ENCODE measurements at regions not wholly inside any gene's neighbourhood (a gene's known extent, or its start where the extent isn't known, plus 50 kb on each side); places are given as distances from the start of the nearest gene placed in this dataset.

DNA sequence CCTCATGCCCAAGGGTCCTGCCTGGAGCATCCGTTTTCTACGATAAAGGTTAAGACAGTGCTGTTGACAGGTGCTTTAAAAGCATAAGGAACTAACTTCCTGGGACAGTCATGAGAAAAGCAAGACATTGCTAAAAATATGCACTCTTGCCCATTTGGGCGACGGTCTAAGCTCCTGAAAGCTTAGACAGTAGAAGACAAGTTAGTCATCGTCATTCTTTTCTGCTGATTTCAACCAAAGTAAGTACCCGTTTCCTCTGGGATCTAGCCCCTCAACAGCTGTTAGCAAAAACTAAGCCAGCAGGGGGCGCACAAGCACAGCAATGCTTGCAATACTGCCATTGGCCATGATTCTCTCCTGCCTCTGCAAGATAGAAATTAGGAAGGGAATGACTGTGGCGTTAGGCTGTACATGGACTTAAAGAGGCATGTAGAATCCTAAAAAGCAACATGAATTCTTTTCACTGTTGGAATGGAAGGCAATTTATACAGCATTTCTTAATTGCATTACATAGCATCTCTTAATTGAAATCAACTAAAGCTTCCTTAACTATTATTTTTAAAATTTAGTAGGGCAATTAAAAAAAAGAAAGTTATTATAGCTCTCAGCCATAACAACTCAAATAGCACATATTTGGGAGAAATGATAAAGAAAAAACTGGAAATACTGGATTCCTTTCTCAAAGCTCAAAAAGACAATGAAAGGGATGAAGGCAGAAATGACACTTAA lies 147.8 kb upstream of the RALGAPA2 start:
- no peak overlapping the region for H3K27ac Mint-ChIP-seq (ENCODE audit: unreplicated experiment)
- peak; percentile 94 for TF ChIP-seq CTCF (IDR thresholded peaks at IDR 0.05; ENCODE audit: partially characterized antibody, unreplicated experiment)
- H3K4me1 Mint-ChIP-seq (ENCODE audit: low read depth, unreplicated experiment), result no peaks in the 10 kb centered on the region
- H3K36me3 Mint-ChIP-seq (ENCODE audit: unreplicated experiment), result no peaks in the 10 kb centered on the region
- H3K4me3 Mint-ChIP-seq (ENCODE audit: unreplicated experiment), result no peak overlapping the region
- DNase-seq, result peak; percentile 99
- no peaks in the 10 kb centered on the region for H3K9me3 Mint-ChIP-seq (ENCODE audit: unreplicated experiment)
- peaks cover 3% of the 10 kb centered on the region for H3K27me3 Mint-ChIP-seq (ENCODE audit: unreplicated experiment)

DNA sequence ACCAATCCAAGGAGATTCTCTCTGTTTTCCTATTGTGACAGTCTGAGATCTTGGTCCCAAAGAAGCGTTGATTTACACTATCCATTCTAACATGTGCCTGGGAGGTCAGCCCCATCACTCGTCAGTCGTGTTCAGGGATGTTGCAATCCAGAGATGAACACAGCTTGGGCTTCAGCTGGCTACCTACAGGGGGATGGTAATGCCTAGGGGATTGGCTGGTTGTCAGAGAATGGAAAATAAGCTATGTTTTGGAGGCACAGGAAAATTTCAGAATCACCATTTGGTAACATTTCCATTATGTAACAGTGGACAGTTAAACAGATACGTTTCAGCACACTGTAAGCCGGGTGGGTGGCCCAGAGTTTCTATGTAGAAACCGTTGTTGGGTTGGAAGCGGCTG lies 147.1 kb upstream of the RALGAPA2 start:
- Mint-ChIP-seq H3K36me3 (ENCODE audit: unreplicated experiment) (no peaks in the 10 kb centered on the region), H3K27me3 (ENCODE audit: unreplicated experiment) (peaks cover 4% of the 10 kb centered on the region), H3K9me3 (ENCODE audit: unreplicated experiment) (no peaks in the 10 kb centered on the region), H3K4me1 (ENCODE audit: low read depth, unreplicated experiment) (no peaks in the 10 kb centered on the region), H3K4me3 (ENCODE audit: unreplicated experiment) (no peak overlapping the region), H3K27ac (ENCODE audit: unreplicated experiment) (no peak overlapping the region)
- no peak for TF ChIP-seq CTCF (IDR thresholded peaks at IDR 0.05; ENCODE audit: partially characterized antibody, unreplicated experiment)
- no peak for DNase-seq

DNA sequence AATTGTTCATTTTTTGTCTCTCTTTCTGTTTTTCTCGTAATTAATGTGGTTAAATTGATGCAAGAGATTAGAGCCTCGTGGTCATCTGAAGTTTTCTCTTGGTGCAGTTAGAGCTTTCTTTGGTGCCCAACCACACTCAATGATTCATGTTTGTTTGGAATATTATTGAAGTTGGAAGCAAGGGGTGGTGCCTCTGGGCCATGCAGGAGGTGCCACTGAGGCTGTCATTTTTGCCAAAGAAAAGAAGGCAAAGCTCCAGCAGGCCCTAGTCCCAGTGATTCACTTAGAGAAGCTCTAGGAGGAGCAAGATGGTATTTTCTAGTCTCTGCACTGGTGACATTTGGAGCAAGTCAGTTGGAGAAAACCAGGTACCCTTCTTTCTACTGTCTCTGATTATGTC lies 144.5 kb upstream of the RALGAPA2 start:
- Mint-ChIP-seq H3K9me3 (ENCODE audit: unreplicated experiment) (no peaks in the 10 kb centered on the region), H3K4me1 (ENCODE audit: low read depth, unreplicated experiment) (no peaks in the 10 kb centered on the region), H3K36me3 (ENCODE audit: unreplicated experiment) (peaks cover 8% of the 10 kb centered on the region), H3K27me3 (ENCODE audit: unreplicated experiment) (peaks cover 2% of the 10 kb centered on the region), H3K27ac (ENCODE audit: unreplicated experiment) (no peak overlapping the region), H3K4me3 (ENCODE audit: unreplicated experiment) (no peak overlapping the region)
- TF ChIP-seq CTCF (IDR thresholded peaks at IDR 0.05; ENCODE audit: partially characterized antibody, unreplicated experiment), result no peak
- no peak for DNase-seq

DNA sequence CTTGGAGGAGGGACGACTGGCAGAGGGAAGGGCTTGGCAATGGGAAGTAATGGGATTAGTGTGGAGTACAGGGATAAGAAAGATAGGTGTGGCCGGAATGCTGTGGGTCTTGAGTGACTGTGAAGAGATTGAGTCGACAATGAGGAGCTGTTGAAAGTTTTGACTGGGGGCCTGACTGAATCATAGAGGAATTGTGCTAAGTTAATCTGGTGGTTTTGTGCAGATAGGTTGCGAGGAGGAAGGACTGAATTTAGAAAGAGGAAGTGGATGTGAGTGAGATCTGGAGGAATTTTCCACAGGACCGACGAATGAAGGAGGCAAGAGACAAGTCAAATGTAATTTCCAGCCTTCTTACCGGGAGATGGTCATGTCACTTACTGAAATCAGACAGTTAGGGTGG lies 143.9 kb upstream of the RALGAPA2 start:
- Mint-ChIP-seq H3K4me3 (ENCODE audit: unreplicated experiment) (no peak overlapping the region), H3K9me3 (ENCODE audit: unreplicated experiment) (no peaks in the 10 kb centered on the region), H3K27ac (ENCODE audit: unreplicated experiment) (no peak overlapping the region), H3K27me3 (ENCODE audit: unreplicated experiment) (peaks cover 2% of the 10 kb centered on the region), H3K4me1 (ENCODE audit: low read depth, unreplicated experiment) (no peaks in the 10 kb centered on the region), H3K36me3 (ENCODE audit: unreplicated experiment) (peaks cover 8% of the 10 kb centered on the region)
- no peak for TF ChIP-seq CTCF (IDR thresholded peaks at IDR 0.05; ENCODE audit: partially characterized antibody, unreplicated experiment)
- no peak for DNase-seq

DNA sequence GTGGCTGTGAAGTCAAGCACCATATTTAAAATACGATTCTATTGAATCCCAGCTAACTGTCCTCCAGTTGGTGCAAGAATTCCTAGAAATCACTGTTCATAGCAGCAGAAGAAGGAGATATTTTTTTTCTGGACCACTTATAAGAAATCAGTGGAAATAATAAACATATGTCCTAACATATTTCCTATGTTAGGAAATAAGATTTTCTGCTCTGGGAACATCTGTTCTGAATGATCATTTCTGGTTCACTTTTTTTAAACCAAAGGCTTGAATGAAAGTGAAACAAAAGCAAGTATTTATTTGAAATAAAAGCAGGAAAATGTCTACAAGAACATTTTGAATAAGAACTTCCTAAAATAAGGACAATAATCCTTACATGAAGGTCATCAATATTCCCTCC lies 138.9 kb upstream of the RALGAPA2 start:
- Mint-ChIP-seq H3K36me3 (ENCODE audit: unreplicated experiment) (peaks cover 8% of the 10 kb centered on the region), H3K4me3 (ENCODE audit: unreplicated experiment) (no peak overlapping the region), H3K9me3 (ENCODE audit: unreplicated experiment) (no peaks in the 10 kb centered on the region), H3K27me3 (ENCODE audit: unreplicated experiment) (peaks cover 6% of the 10 kb centered on the region), H3K4me1 (ENCODE audit: low read depth, unreplicated experiment) (no peaks in the 10 kb centered on the region), H3K27ac (ENCODE audit: unreplicated experiment) (no peak overlapping the region)
- no peak for TF ChIP-seq CTCF (IDR thresholded peaks at IDR 0.05; ENCODE audit: partially characterized antibody, unreplicated experiment)
- no peak for DNase-seq

Measured in glutamatergic neuron (in vitro differentiated cells).